Cardiac muscle cell (in vitro differentiated cells and primary cell): ENCODE measurements at regions not wholly inside any gene's neighbourhood (a gene's known extent, or its start where the extent isn't known, plus 50 kb on each side); places are given as distances from the start of the nearest gene placed in this dataset.

Experiments used
- DNase-seq, 2 donors: peaks; one replicate each; pipeline versions ENCODE4 v3.0.0 to v3.0.0-alpha.2; 2010 to 2017; ENCODE audit warnings: low read depth in 1 of 2, low spot score in 1 of 2
- H3K27ac ChIP-seq: fragments of 200-600 bp; sonication (generic); 2 replicates; pipeline ENCODE4 v1.5.1; 2016
- H3K27me3 ChIP-seq: fragments of 200-600 bp; sonication (generic); 2 replicates; pipeline ENCODE4 v1.6.0; 2016; ENCODE audit warnings: control low read depth
- H3K36me3 ChIP-seq: fragments of 200-600 bp; sonication (generic); 2 replicates; pipeline ENCODE4 v1.5.1; 2016; ENCODE audit warnings: control low read depth
- H3K4me1 ChIP-seq: fragments of 200-600 bp; sonication (generic); 2 replicates; pipeline ENCODE4 v1.8.1; 2017; ENCODE audit warnings: low read depth, mild to moderate bottlenecking, mixed run types
- H3K4me3 ChIP-seq: fragments of 200-600 bp; sonication (generic); 2 replicates; pipeline ENCODE4 v1.5.1; 2016; ENCODE audit warnings: mild to moderate bottlenecking
- H3K9me3 ChIP-seq: fragments of 200-600 bp; sonication (generic); 2 replicates; pipeline ENCODE4 v1.5.1; 2017; ENCODE audit warnings: low read depth, mild to moderate bottlenecking, control low read depth
- CTCF ChIP-seq: IDR thresholded peaks from 2 replicates; pipeline ENCODE4 v1.5.1; 2012; ENCODE audit warnings: low read depth, mild to moderate bottlenecking, low read length

GRCh38 chr1:14392859-14393365 lies 205.6 kb upstream of the KAZN start:
- Histone ChIP-seq H3K4me1 (no peaks in the 10 kb centered on the region), H3K9me3 (no peaks in the 10 kb centered on the region), H3K27me3 (no peaks in the 10 kb centered on the region), H3K27ac (no peak overlapping the region), H3K36me3 (no peaks in the 10 kb centered on the region), H3K4me3 (no peak overlapping the region)
- no peak for DNase-seq
- no peak for TF ChIP-seq CTCF

- TF ChIP-seq CTCF, result no peak
- Histone ChIP-seq H3K36me3 (no peaks in the 10 kb centered on the region), H3K9me3 (no peaks in the 10 kb centered on the region), H3K27ac (no peak overlapping the region), H3K4me1 (no peaks in the 10 kb centered on the region), H3K4me3 (no peak overlapping the region), H3K27me3 (peaks cover 3% of the 10 kb centered on the region)
- no peak for DNase-seq
Measured at GRCh38 chr1:14396100-14396499, 202.4 kb upstream of the KAZN start.

GRCh38 chr1:14403961-14404645 lies 194.4 kb upstream of the KAZN start:
- Histone ChIP-seq H3K4me3 (no peak overlapping the region), H3K36me3 (no peaks in the 10 kb centered on the region), H3K9me3 (no peaks in the 10 kb centered on the region), H3K4me1 (no peaks in the 10 kb centered on the region), H3K27ac (no peak overlapping the region), H3K27me3 (no peaks in the 10 kb centered on the region)
- no peak for DNase-seq
- TF ChIP-seq CTCF, result no peak

DNA sequence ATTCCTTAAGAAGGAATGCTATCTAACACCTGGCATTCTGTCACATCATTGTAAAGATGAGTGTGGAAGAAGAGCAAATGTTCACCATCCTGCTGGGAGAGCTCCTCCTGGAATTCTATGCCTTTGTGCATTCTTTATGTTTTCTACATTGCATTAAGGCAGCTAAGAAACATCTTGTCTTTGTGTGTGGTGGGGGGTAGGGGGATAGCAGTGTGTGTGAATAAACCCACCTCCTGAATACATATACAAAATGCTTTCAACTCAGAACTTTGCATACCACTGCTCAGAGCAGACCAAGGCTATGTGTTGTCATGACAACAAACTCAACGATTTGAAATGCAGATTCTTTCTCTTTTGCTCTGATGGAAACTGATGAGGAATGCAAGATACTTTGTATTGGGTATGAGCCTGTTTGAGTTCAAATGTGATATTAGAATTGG lies 193.6 kb upstream of the KAZN start:
- H3K4me3 ChIP-seq, result no peak overlapping the region
- H3K27ac ChIP-seq, result no peak overlapping the region
- H3K4me1 ChIP-seq, result no peaks in the 10 kb centered on the region
- H3K36me3 ChIP-seq, result no peaks in the 10 kb centered on the region
- no peaks in the 10 kb centered on the region for H3K9me3 ChIP-seq
- DNase-seq, result no peak
- H3K27me3 ChIP-seq, result no peaks in the 10 kb centered on the region
- no peak for TF ChIP-seq CTCF

GRCh38 chr1:14412235-14412634 lies 186.2 kb upstream of the KAZN start:
- no peak for TF ChIP-seq CTCF
- Histone ChIP-seq H3K27ac (no peak overlapping the region), H3K4me3 (no peak overlapping the region), H3K4me1 (no peaks in the 10 kb centered on the region), H3K27me3 (no peaks in the 10 kb centered on the region), H3K36me3 (no peaks in the 10 kb centered on the region), H3K9me3 (no peaks in the 10 kb centered on the region)
- DNase-seq, result no peak
